ENCODE measurements at regions not wholly inside any gene's neighbourhood (a gene's known extent, or its start where the extent isn't known, plus 50 kb on each side); places are given as distances from the start of the nearest gene placed in this dataset.

DNA sequence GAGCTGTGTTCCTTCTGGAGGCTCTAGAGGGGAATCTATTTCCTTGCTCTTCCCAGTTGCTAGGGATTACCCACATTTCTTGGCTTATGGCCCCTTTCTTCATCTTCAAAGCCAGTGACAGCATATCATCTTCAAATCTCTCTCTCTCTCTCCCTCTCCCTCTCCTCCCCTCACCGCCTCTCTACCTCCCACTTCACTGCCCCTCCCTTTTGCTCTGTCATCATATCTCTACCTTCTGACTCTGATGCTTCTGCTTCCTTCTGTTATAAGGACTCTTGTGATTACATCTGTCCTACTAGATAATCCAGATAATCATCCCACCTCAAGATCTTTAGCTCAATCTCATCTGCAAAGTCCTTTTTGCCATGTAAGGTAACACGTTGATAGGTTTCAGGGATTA is 93.1 kb upstream of the TEX13D start:
- no peaks in the 10 kb centered on the region for H3K36me3 ChIP-seq (ENCODE audit: control insufficient read depth, low read depth, low read length)
- H3K27me3 ChIP-seq (ENCODE audit: control insufficient read depth, insufficient read depth, low read length): no peaks in the 10 kb centered on the region
- H3K27ac ChIP-seq (ENCODE audit: low read length): no peak overlapping the region
- H3K9ac ChIP-seq (ENCODE audit: low read length): no peak overlapping the region
- H3K9me3 ChIP-seq (ENCODE audit: control insufficient read depth, low read depth, low read length): peaks cover 20% of the 10 kb centered on the region
- H3K4me3 ChIP-seq (ENCODE audit: low read length): no peak overlapping the region
- H3K4me1 ChIP-seq (ENCODE audit: control insufficient read depth, low read depth, low read length): no peaks in the 10 kb centered on the region

DNA sequence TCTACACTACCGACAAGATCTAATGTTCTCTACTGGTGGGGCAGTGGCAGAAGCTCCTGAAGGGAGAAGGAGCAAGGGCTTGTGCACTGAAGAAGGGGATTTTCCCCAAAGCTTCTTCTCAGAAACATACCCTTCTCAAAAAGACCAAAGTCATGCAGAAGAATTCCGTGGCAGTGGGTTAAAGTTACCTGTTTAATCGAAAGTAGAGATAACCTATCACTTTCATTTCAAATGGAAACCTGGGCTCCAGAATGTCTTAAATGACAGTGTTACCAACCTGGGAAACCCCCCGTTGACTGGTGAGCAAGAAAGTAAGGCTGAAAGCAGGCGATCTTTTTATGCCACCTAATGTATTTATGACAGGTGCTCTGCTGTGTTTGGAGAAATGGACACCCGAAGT is 92.5 kb upstream of the TEX13D start:
- Histone ChIP-seq H3K27ac (ENCODE audit: low read length) (no peak overlapping the region), H3K9ac (ENCODE audit: low read length) (no peak overlapping the region), H3K9me3 (ENCODE audit: control insufficient read depth, low read depth, low read length) (peaks cover 20% of the 10 kb centered on the region), H3K27me3 (ENCODE audit: control insufficient read depth, insufficient read depth, low read length) (no peaks in the 10 kb centered on the region), H3K4me1 (ENCODE audit: control insufficient read depth, low read depth, low read length) (no peaks in the 10 kb centered on the region), H3K36me3 (ENCODE audit: control insufficient read depth, low read depth, low read length) (no peaks in the 10 kb centered on the region), H3K4me3 (ENCODE audit: low read length) (no peak overlapping the region)

DNA sequence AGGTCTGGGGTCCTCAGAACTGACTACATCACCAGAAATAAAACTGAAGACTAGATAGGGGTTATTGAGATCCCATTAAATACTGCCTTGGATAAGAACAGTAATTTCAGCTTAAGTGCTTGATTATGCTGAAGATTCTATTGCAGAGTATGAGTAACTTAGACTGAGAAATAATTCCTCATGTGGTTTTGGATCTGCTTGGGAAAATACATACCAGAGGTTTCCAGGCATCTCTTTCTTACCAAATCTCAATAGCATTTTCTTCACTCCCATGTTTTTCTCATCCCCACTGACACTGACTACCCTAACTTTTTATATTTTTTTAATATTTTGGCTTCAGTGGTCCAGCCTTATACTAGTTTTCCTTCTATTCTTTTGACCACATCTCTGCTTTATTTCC is 92.0 kb upstream of the TEX13D start:
- H3K36me3 ChIP-seq (ENCODE audit: control insufficient read depth, low read depth, low read length): no peaks in the 10 kb centered on the region
- H3K27ac ChIP-seq (ENCODE audit: low read length): no peak overlapping the region
- no peak overlapping the region for H3K4me3 ChIP-seq (ENCODE audit: low read length)
- peaks cover 20% of the 10 kb centered on the region for H3K9me3 ChIP-seq (ENCODE audit: control insufficient read depth, low read depth, low read length)
- no peaks in the 10 kb centered on the region for H3K27me3 ChIP-seq (ENCODE audit: control insufficient read depth, insufficient read depth, low read length)
- no peaks in the 10 kb centered on the region for H3K4me1 ChIP-seq (ENCODE audit: control insufficient read depth, low read depth, low read length)
- H3K9ac ChIP-seq (ENCODE audit: low read length): no peak overlapping the region

DNA sequence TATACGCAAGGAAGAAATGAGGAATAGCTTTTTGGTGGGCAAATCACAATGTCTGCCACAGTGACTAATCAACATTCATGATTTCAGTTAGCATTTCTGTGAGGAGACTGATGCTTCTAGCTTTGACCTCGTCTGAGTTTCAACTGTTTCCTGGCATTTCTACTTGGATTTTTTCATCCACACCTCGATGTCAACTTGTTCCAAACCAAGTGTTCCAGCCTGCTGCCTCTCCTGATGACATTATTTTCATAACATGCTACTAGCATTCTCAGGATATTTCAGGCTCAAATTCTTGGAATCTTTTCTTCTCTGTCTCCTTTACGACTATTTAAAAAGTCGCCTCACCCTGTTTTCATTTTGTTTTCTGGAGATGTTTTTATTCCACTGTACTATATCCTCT is 90.3 kb upstream of the TEX13D start:
- Histone ChIP-seq H3K9me3 (ENCODE audit: control insufficient read depth, low read depth, low read length) (peaks cover 23% of the 10 kb centered on the region), H3K9ac (ENCODE audit: low read length) (no peak overlapping the region), H3K27me3 (ENCODE audit: control insufficient read depth, insufficient read depth, low read length) (no peaks in the 10 kb centered on the region), H3K36me3 (ENCODE audit: control insufficient read depth, low read depth, low read length) (no peaks in the 10 kb centered on the region), H3K4me3 (ENCODE audit: low read length) (no peak overlapping the region), H3K27ac (ENCODE audit: low read length) (no peak overlapping the region), H3K4me1 (ENCODE audit: control insufficient read depth, low read depth, low read length) (no peaks in the 10 kb centered on the region)

DNA sequence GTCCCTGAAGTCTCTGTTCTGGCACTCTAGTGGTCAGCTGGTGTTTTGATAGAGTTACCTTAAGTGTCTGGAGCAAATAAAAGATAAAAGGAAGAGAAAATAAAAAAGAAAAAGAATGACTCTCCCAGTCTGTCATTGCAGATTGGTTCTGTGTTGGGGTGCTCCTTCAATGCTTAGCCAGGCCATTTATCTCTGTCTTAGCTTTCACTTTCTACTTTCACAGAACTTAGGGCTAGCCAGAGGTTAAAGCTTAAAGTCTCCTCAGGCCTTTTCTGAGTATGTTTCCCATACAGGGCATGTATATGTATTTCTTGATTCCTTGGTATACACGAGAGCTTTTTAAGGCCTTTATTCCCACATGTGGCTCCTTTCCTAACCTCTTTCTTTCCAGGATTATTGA is 83.1 kb upstream of the TEX13D start:
- H3K36me3 ChIP-seq (ENCODE audit: control insufficient read depth, low read depth, low read length): no peaks in the 10 kb centered on the region
- no peaks in the 10 kb centered on the region for H3K4me1 ChIP-seq (ENCODE audit: control insufficient read depth, low read depth, low read length)
- no peak overlapping the region for H3K27ac ChIP-seq (ENCODE audit: low read length)
- H3K4me3 ChIP-seq (ENCODE audit: low read length): no peak overlapping the region
- H3K27me3 ChIP-seq (ENCODE audit: control insufficient read depth, insufficient read depth, low read length): no peaks in the 10 kb centered on the region
- H3K9me3 ChIP-seq (ENCODE audit: control insufficient read depth, low read depth, low read length): peaks cover 6% of the 10 kb centered on the region
- H3K9ac ChIP-seq (ENCODE audit: low read length): no peak overlapping the region

DNA sequence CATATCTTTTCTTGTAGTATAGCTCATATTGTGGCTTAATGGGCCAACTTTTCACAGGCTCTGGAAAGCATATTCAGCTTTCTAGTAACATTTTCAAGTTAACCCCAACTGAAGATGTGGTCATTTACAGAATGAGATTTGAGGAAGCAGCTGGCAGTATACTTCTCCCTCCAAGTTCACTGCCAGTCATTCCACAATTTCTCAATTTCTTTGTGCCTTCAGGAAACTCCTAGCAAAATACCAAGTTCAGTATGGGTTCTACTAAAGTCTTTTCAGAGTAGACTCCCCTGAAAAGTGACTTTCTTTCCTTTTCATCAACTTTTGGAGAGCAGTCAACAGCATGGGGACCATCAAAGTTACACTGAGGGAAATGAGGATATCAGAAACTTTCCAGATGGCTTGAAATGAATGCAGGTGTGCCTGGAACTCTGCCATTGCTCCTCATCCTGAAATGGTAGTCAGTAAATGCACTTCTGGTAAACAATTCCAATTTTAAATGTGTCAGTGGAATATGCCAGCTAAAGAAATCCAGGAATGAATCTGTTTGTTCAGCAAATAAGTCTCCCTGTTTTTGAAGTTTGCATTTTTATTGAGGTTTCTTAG is 81.5 kb upstream of the TEX13D start:
- peaks cover 6% of the 10 kb centered on the region for H3K9me3 ChIP-seq (ENCODE audit: control insufficient read depth, low read depth, low read length)
- no peak overlapping the region for H3K9ac ChIP-seq (ENCODE audit: low read length)
- no peaks in the 10 kb centered on the region for H3K4me1 ChIP-seq (ENCODE audit: control insufficient read depth, low read depth, low read length)
- H3K27ac ChIP-seq (ENCODE audit: low read length): no peak overlapping the region
- H3K36me3 ChIP-seq (ENCODE audit: control insufficient read depth, low read depth, low read length): no peaks in the 10 kb centered on the region
- H3K27me3 ChIP-seq (ENCODE audit: control insufficient read depth, insufficient read depth, low read length): no peaks in the 10 kb centered on the region
- no peak overlapping the region for H3K4me3 ChIP-seq (ENCODE audit: low read length)

DNA sequence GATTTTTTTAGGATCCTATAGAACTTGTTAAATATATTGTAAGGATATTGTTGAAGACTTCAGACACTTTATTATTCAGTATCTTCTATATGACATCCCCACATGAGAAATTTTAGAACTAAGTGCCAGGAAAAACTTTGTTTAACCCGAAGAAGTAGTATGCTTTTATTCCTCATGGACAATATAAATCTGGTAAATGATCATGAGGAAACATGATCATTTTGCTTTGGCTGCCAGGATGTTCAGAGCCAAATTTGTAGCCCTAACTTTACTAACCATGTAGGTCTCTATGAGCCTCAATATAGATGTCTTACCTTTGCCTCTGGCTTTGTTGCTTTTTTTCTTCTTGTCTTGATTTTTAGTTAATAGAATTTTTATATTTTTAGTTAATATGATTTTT is 77.8 kb upstream of the TEX13D start:
- Histone ChIP-seq H3K27me3 (ENCODE audit: control insufficient read depth, insufficient read depth, low read length) (no peaks in the 10 kb centered on the region), H3K36me3 (ENCODE audit: control insufficient read depth, low read depth, low read length) (no peaks in the 10 kb centered on the region), H3K9ac (ENCODE audit: low read length) (no peak overlapping the region), H3K9me3 (ENCODE audit: control insufficient read depth, low read depth, low read length) (peaks cover 10% of the 10 kb centered on the region), H3K27ac (ENCODE audit: low read length) (no peak overlapping the region), H3K4me3 (ENCODE audit: low read length) (no peak overlapping the region), H3K4me1 (ENCODE audit: control insufficient read depth, low read depth, low read length) (no peaks in the 10 kb centered on the region)

DNA sequence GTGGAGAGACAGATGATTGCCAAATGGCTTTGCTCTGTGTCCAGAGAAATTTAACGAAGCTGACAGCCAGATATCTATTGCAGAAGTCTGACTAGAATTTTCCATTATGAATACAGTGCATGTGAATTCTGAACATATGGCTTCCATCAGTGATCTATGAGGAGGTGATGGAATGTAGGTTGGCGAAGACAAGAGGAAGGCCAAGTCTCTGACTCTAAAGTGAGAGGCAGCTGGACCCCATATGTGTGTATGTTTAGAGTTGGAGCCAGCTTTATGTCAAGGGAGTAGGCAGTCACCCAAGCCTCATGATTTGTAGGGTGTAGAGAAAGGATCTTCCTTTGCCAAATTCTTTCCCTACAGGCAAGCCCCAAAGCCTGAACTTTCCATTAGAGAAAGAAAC is 76.2 kb upstream of the TEX13D start:
- Histone ChIP-seq H3K4me1 (ENCODE audit: control insufficient read depth, low read depth, low read length) (no peaks in the 10 kb centered on the region), H3K9me3 (ENCODE audit: control insufficient read depth, low read depth, low read length) (peaks cover 13% of the 10 kb centered on the region), H3K36me3 (ENCODE audit: control insufficient read depth, low read depth, low read length) (no peaks in the 10 kb centered on the region), H3K27ac (ENCODE audit: low read length) (no peak overlapping the region), H3K4me3 (ENCODE audit: low read length) (no peak overlapping the region), H3K9ac (ENCODE audit: low read length) (no peak overlapping the region), H3K27me3 (ENCODE audit: control insufficient read depth, insufficient read depth, low read length) (no peaks in the 10 kb centered on the region)

DNA sequence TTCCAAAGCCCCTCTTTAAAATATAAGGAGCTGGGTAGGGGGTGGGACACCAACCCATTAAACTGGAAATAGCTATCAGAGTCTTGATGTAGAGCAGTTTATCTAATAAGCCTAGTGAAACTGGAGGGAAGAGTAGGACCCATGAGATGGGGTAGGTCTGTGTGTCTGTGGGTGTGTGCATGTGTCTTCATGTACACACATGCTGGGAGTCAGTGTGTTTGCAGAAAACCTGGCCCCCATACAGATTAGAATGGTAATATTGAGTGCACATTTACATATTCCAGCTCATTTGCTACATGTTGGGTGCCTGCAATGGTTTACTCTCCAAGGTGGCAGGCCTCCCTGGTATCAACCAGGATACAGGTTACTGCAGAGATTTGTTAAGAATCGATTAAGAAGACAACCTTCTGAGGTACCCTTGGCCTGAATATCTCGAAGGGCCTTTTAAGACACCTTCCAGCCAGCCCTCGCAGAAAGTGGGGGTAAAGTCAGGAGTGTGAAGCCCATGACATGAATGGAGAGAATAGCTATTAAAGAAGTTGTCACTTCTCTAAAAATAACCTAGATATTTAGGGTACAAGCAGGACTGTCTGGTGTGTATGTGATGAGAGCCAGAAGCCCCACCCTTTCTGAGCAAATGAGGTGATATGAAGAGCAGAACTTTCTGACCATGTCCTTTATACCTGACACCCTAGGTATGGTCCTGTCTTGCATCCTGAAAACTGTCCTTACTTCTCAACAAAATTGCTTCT is 75.7 kb upstream of the TEX13D start:
- H3K27ac ChIP-seq (ENCODE audit: low read length): no peak overlapping the region
- H3K9ac ChIP-seq (ENCODE audit: low read length): no peak overlapping the region
- no peaks in the 10 kb centered on the region for H3K36me3 ChIP-seq (ENCODE audit: control insufficient read depth, low read depth, low read length)
- no peaks in the 10 kb centered on the region for H3K27me3 ChIP-seq (ENCODE audit: control insufficient read depth, insufficient read depth, low read length)
- H3K4me1 ChIP-seq (ENCODE audit: control insufficient read depth, low read depth, low read length): no peaks in the 10 kb centered on the region
- peaks cover 13% of the 10 kb centered on the region for H3K9me3 ChIP-seq (ENCODE audit: control insufficient read depth, low read depth, low read length)
- H3K4me3 ChIP-seq (ENCODE audit: low read length): no peak overlapping the region

DNA sequence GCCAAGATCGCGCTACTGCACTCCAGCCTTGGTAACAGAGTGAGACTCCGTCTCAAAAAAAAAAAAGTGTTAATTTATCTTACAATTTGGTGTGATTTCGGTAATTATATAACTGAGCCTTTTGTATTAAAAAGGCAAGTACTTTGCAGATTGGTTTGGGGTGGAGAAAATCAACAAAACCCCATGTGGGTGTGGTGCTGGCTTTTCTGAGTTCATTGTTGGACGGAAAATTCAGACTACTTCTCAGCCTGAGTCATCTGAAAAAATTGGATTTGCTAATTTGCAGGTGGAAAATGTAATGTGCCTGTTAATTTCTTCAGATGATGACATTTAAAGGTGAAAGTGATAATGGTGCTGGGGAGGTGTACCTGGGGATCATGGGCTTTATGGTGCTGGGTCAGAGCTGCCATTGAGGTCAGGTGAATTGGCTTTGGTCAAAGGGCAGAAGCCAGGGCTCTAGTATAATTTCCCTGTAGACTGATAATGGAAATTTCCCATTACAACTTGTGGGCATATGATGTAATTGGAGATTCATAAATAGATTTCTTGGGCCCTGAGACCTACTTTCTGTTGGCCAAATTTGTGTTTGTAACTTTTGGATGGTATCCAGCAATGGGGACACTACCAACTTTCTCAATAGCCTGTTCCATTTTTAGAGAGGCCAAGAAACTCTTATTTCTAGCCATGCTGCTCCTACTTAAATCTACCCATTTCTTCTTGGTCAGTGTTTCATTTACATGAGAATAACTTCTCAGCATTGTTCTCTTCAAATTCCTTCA is 74.3 kb upstream of the TEX13D start:
- Histone ChIP-seq H3K4me3 (ENCODE audit: low read length) (no peak overlapping the region), H3K9ac (ENCODE audit: low read length) (no peak overlapping the region), H3K27me3 (ENCODE audit: control insufficient read depth, insufficient read depth, low read length) (no peaks in the 10 kb centered on the region), H3K9me3 (ENCODE audit: control insufficient read depth, low read depth, low read length) (peaks cover 13% of the 10 kb centered on the region), H3K36me3 (ENCODE audit: control insufficient read depth, low read depth, low read length) (no peaks in the 10 kb centered on the region), H3K27ac (ENCODE audit: low read length) (no peak overlapping the region), H3K4me1 (ENCODE audit: control insufficient read depth, low read depth, low read length) (no peaks in the 10 kb centered on the region)

DNA sequence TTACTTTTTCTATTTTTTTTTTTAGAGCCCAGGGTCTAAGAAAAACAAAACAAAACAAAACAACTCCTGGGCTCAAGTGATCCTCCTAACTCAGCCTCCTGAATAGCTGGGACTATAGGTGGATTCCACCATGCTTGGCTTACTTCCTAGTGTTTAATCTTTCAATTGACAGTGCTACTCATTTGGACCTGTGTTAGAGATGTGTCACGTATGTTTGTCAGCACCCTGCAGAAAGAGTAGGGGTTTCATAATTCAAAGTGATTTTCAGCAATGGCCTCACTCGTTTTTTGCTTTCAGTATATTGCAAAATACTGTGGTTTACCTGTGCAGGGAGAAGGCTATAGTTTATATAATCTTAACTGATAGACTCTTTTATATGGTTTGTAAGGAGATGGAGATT is 71.6 kb upstream of the TEX13D start:
- Histone ChIP-seq H3K36me3 (ENCODE audit: control insufficient read depth, low read depth, low read length) (no peaks in the 10 kb centered on the region), H3K27me3 (ENCODE audit: control insufficient read depth, insufficient read depth, low read length) (no peaks in the 10 kb centered on the region), H3K27ac (ENCODE audit: low read length) (no peak overlapping the region), H3K9ac (ENCODE audit: low read length) (no peak overlapping the region), H3K9me3 (ENCODE audit: control insufficient read depth, low read depth, low read length) (peaks cover 13% of the 10 kb centered on the region), H3K4me3 (ENCODE audit: low read length) (no peak overlapping the region), H3K4me1 (ENCODE audit: control insufficient read depth, low read depth, low read length) (no peaks in the 10 kb centered on the region)
